ENCODE measurements at regions not wholly inside any gene's neighbourhood (a gene's known extent, or its start where the extent isn't known, plus 50 kb on each side); places are given as distances from the start of the nearest gene placed in this dataset.

DNA sequence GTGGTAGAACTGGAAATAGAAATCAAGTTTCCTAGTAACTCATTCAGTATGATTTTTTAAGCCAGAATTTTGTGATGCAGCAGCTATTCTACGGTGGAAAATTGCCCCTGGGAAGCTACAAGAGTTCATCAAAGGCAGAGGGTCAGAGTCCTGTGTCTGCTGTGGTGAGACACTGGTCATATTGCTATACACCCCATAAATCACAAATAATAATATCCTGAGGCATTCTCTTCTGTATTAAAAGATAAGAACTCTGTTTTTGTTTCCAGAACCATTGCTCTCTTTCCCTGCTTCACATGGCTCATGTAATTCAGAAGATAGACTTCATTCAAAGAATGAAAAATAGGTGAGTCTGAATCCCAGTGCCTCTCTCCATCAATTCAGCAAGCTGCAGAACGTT, 188.8 kb upstream of the NOCT start:
- TF ChIP-seq RAD21 (IDR thresholded peaks at IDR 0.05; ENCODE audit: low read depth): no peak
- TF ChIP-seq EP300 (IDR thresholded peaks at IDR 0.05; ENCODE audit: borderline replicate concordance): no peak
- no peak for TF ChIP-seq CEBPB (IDR thresholded peaks at IDR 0.05)

Data from Ishikawa (cell line).